Neural cell (in vitro differentiated cells): ENCODE measurements at regions not wholly inside any gene's neighbourhood (a gene's known extent, or its start where the extent isn't known, plus 50 kb on each side); places are given as distances from the start of the nearest gene placed in this dataset.

ENCODE experiments used
- CTCF ChIP-seq: fragments of 450-650 bp; IDR thresholded peaks from 2 replicates; pipeline ENCODE4 v1.5.1; 2014; ENCODE audit warnings: antibody characterized with exemption, mild to moderate bottlenecking, moderate library complexity; ENCODE audit not compliant: poor library complexity, severe bottlenecking
- EP300 ChIP-seq: fragments of 450-650 bp; conservative IDR thresholded peaks from 2 replicates; pipeline ENCODE4 v1.6.1; 2014; ENCODE audit warnings: antibody characterized with exemption, mild to moderate bottlenecking, moderate library complexity; ENCODE audit not compliant: poor library complexity, severe bottlenecking
- EZH2 ChIP-seq: fragments of 200-600, 300-800 bp; shearing (Covaris generic), sonication (generic); IDR thresholded peaks from 2 replicates; pipeline ENCODE4 v1.6.1; 2014; ENCODE audit warnings: antibody characterized with exemption, low read length, borderline replicate concordance, mild to moderate bottlenecking; ENCODE audit not compliant: insufficient read depth, poor library complexity, severe bottlenecking
- MXI1 ChIP-seq: fragments of 450-650 bp; conservative IDR thresholded peaks from 2 replicates; pipeline ENCODE4 v1.6.1; 2014; ENCODE audit warnings: antibody characterized with exemption, mild to moderate bottlenecking; ENCODE audit not compliant: poor library complexity, severe bottlenecking
- POLR2AphosphoS5 ChIP-seq: IDR thresholded peaks from 2 replicates; pipeline ENCODE4 v1.6.1; 2012
- RAD21 ChIP-seq: fragments of 450-650 bp; conservative IDR thresholded peaks from 2 replicates; pipeline ENCODE4 v1.6.1; 2014; ENCODE audit warnings: antibody characterized with exemption, mild to moderate bottlenecking, moderate library complexity
- REST ChIP-seq: IDR thresholded peaks from 2 replicates; pipeline ENCODE4 v1.6.1; 2012; ENCODE audit warnings: borderline replicate concordance
- SMC3 ChIP-seq: fragments of 450-650 bp; conservative IDR thresholded peaks from 2 replicates; pipeline ENCODE4 v1.6.1; 2014; ENCODE audit warnings: antibody characterized with exemption, mild to moderate bottlenecking, moderate library complexity; ENCODE audit not compliant: poor library complexity
- TAF1 ChIP-seq: IDR thresholded peaks from 2 replicates; pipeline ENCODE4 v1.6.1; 2012; ENCODE audit warnings: low read depth

- TF ChIP-seq SMC3: no peak
- no peak for TF ChIP-seq CTCF
- no peak for TF ChIP-seq EP300
- TF ChIP-seq MXI1: no peak
- no peak for TF ChIP-seq POLR2AphosphoS5
- no peak for TF ChIP-seq REST
- TF ChIP-seq EZH2: no peak
- TF ChIP-seq TAF1: no peak
- no peak for TF ChIP-seq RAD21
These were observed 58.9 kb downstream of the ID4 start for GRCh38 chr6:19895866-19896692.
